HG03469 (cell line): ENCODE measurements at regions not wholly inside any gene's neighbourhood (a gene's known extent, or its start where the extent isn't known, plus 50 kb on each side); places are given as distances from the start of the nearest gene placed in this dataset.
A peak's percentile ranks its signal among the peaks of the same experiment; 100 is the strongest.

ENCODE experiments used
- ATAC-seq: cut with Tn5 transposase; IDR thresholded peaks from one replicate; pipeline ENCODE4 v1.9.1; 2021; ENCODE audit warnings: mild to moderate bottlenecking, moderate library complexity, moderate number of reproducible peaks; ENCODE audit not compliant: unreplicated experiment

DNA sequence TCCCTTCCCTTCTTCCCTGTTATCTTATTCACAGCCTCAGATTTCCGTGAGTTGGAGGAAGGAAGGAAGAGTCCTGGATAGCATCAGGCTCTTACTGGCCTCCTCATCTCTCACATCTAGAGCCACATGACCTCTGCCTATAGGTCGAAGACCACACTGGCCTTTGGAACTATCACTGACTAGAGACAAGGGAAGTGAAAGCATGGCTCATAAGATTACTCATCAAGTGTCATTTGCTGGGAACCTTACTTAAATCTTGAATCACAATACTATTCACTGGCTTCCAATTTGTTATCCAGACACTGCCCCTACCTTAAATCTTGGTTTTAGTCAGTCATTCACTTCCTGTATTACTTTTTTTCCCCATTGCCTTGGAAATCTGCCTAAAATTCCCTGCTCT, 61.6 kb upstream of the MTMR8 start:
- peak; percentile 86 for ATAC-seq

DNA sequence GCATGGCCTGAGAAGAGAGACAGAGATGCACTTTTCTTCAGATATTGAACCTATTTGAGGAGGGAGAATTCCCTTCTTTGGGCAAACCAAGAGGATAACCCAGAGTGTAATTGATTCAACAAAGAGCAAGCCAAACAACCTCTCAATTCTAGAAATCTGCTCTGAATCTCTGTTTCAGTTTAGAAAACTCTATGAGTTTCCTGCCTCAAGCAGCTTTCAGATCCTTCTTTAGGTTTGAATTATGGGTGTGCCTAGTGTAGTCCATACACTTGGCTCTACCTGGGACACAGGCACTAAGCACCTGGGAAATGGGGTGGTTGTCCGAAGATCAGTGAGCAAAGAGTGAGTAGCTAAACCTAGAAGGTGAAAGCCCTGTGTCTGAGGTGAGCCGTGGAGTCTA, 52.0 kb upstream of the MTMR8 start:
- no peak for ATAC-seq
